ENCODE measurements at regions not wholly inside any gene's neighbourhood (a gene's known extent, or its start where the extent isn't known, plus 50 kb on each side); places are given as distances from the start of the nearest gene placed in this dataset.

- Histone ChIP-seq H3K79me2 (ENCODE audit: control insufficient read depth, low read length) (no peaks in the 10 kb centered on the region), H3K4me2 (ENCODE audit: low read length) (no peak overlapping the region), H4K20me1 (ENCODE audit: control insufficient read depth, insufficient read depth, low read depth, low read length) (no peaks in the 10 kb centered on the region), H3F3A (ENCODE audit: control insufficient read depth, insufficient read depth) (no peaks in the 10 kb centered on the region), H3K36me3 (ENCODE audit: control insufficient read depth, low read length) (no peaks in the 10 kb centered on the region), H3K27me3 (ENCODE audit: control insufficient read depth, low read length) (no peaks in the 10 kb centered on the region), H3K9me3 (ENCODE audit: control insufficient read depth, insufficient read depth, low read length) (no peaks in the 10 kb centered on the region), H3K9me2 (replicated peaks; ENCODE audit: control insufficient read depth, low read length) (no peaks in the 10 kb centered on the region), H3K4me1 (ENCODE audit: control insufficient read depth, low read length) (no peaks in the 10 kb centered on the region), H3K4me3 (ENCODE audit: low read length) (no peak overlapping the region), H3K27ac (ENCODE audit: low read depth, low read length) (no peak overlapping the region)
- TF ChIP-seq CTCF (IDR thresholded peaks at IDR 0.05; ENCODE audit: low read depth, low read length, poor library complexity, severe bottlenecking) (no peak), EZH2phosphoT487 (IDR thresholded peaks at IDR 0.05; ENCODE audit: borderline replicate concordance, low read length) (no peak)
Observed at GRCh38 chr10:33388382-33388781, 53.9 kb upstream of the NRP1 start.

GRCh38 chr10:33387720-33388119 is 53.3 kb upstream of the NRP1 start:
- no peak for TF ChIP-seq CTCF (IDR thresholded peaks at IDR 0.05; ENCODE audit: low read depth, low read length, poor library complexity, severe bottlenecking)
- TF ChIP-seq EZH2phosphoT487 (IDR thresholded peaks at IDR 0.05; ENCODE audit: borderline replicate concordance, low read length) = no peak
- Histone ChIP-seq H3K36me3 (ENCODE audit: control insufficient read depth, low read length) (no peaks in the 10 kb centered on the region), H3K4me3 (ENCODE audit: low read length) (no peak overlapping the region), H3K27ac (ENCODE audit: low read depth, low read length) (no peak overlapping the region), H3K9me3 (ENCODE audit: control insufficient read depth, insufficient read depth, low read length) (no peaks in the 10 kb centered on the region), H3K4me1 (ENCODE audit: control insufficient read depth, low read length) (no peaks in the 10 kb centered on the region), H3K9me2 (replicated peaks; ENCODE audit: control insufficient read depth, low read length) (no peaks in the 10 kb centered on the region), H3K4me2 (ENCODE audit: low read length) (no peak overlapping the region), H3K27me3 (ENCODE audit: control insufficient read depth, low read length) (no peaks in the 10 kb centered on the region), H3K79me2 (ENCODE audit: control insufficient read depth, low read length) (no peaks in the 10 kb centered on the region), H3F3A (ENCODE audit: control insufficient read depth, insufficient read depth) (no peaks in the 10 kb centered on the region), H4K20me1 (ENCODE audit: control insufficient read depth, insufficient read depth, low read depth, low read length) (no peaks in the 10 kb centered on the region)

GRCh38 chr10:33386926-33387325 is 52.5 kb upstream of the NRP1 start:
- Histone ChIP-seq H3K27ac (ENCODE audit: low read depth, low read length) (no peak overlapping the region), H3K79me2 (ENCODE audit: control insufficient read depth, low read length) (no peaks in the 10 kb centered on the region), H4K20me1 (ENCODE audit: control insufficient read depth, insufficient read depth, low read depth, low read length) (no peaks in the 10 kb centered on the region), H3F3A (ENCODE audit: control insufficient read depth, insufficient read depth) (no peaks in the 10 kb centered on the region), H3K27me3 (ENCODE audit: control insufficient read depth, low read length) (no peaks in the 10 kb centered on the region), H3K9me2 (replicated peaks; ENCODE audit: control insufficient read depth, low read length) (no peaks in the 10 kb centered on the region), H3K36me3 (ENCODE audit: control insufficient read depth, low read length) (no peaks in the 10 kb centered on the region), H3K4me1 (ENCODE audit: control insufficient read depth, low read length) (no peaks in the 10 kb centered on the region), H3K9me3 (ENCODE audit: control insufficient read depth, insufficient read depth, low read length) (no peaks in the 10 kb centered on the region), H3K4me3 (ENCODE audit: low read length) (no peak overlapping the region), H3K4me2 (ENCODE audit: low read length) (no peak overlapping the region)
- TF ChIP-seq CTCF (IDR thresholded peaks at IDR 0.05; ENCODE audit: low read depth, low read length, poor library complexity, severe bottlenecking) (no peak), EZH2phosphoT487 (IDR thresholded peaks at IDR 0.05; ENCODE audit: borderline replicate concordance, low read length) (no peak)

GRCh38 chr10:33385686-33386085 is 51.2 kb upstream of the NRP1 start:
- Histone ChIP-seq H3K79me2 (ENCODE audit: control insufficient read depth, low read length) (no peaks in the 10 kb centered on the region), H3F3A (ENCODE audit: control insufficient read depth, insufficient read depth) (no peaks in the 10 kb centered on the region), H3K36me3 (ENCODE audit: control insufficient read depth, low read length) (no peaks in the 10 kb centered on the region), H3K4me1 (ENCODE audit: control insufficient read depth, low read length) (no peaks in the 10 kb centered on the region), H3K9me2 (replicated peaks; ENCODE audit: control insufficient read depth, low read length) (no peaks in the 10 kb centered on the region), H4K20me1 (ENCODE audit: control insufficient read depth, insufficient read depth, low read depth, low read length) (no peaks in the 10 kb centered on the region), H3K4me2 (ENCODE audit: low read length) (no peak overlapping the region), H3K4me3 (ENCODE audit: low read length) (no peak overlapping the region), H3K9me3 (ENCODE audit: control insufficient read depth, insufficient read depth, low read length) (no peaks in the 10 kb centered on the region), H3K27ac (ENCODE audit: low read depth, low read length) (no peak overlapping the region), H3K27me3 (ENCODE audit: control insufficient read depth, low read length) (no peaks in the 10 kb centered on the region)
- no peak for TF ChIP-seq EZH2phosphoT487 (IDR thresholded peaks at IDR 0.05; ENCODE audit: borderline replicate concordance, low read length)
- TF ChIP-seq CTCF (IDR thresholded peaks at IDR 0.05; ENCODE audit: low read depth, low read length, poor library complexity, severe bottlenecking) = no peak
